ENCODE measurements at regions not wholly inside any gene's neighbourhood (a gene's known extent, or its start where the extent isn't known, plus 50 kb on each side); places are given as distances from the start of the nearest gene placed in this dataset.

- DNase-seq (ENCODE audit: low spot score) (no peak), ATAC-seq (ENCODE audit: insufficient number of reproducible peaks, low FRiP score, low read depth) (no peak)
- H3K4me1 ChIP-seq (ENCODE audit: control insufficient read depth in 1 of 2, low read depth in 2 of 2), result no peaks in the 10 kb centered on the region
- H3K36me3 ChIP-seq, result no peaks in the 10 kb centered on the region
- H3K27me3 ChIP-seq (replicated peaks; ENCODE audit: insufficient read depth), result no peaks in the 10 kb centered on the region
- no peak overlapping the region for H3K27ac ChIP-seq
- peaks cover 6% of the 10 kb centered on the region for H3K9me3 ChIP-seq
- no peak for TF ChIP-seq CTCF (IDR thresholded peaks at IDR 0.05)
- no peak overlapping the region for H3K4me3 ChIP-seq
Measured at GRCh38 chr2:150150144-150150543, 337.3 kb downstream of the RND3 start.

DNA sequence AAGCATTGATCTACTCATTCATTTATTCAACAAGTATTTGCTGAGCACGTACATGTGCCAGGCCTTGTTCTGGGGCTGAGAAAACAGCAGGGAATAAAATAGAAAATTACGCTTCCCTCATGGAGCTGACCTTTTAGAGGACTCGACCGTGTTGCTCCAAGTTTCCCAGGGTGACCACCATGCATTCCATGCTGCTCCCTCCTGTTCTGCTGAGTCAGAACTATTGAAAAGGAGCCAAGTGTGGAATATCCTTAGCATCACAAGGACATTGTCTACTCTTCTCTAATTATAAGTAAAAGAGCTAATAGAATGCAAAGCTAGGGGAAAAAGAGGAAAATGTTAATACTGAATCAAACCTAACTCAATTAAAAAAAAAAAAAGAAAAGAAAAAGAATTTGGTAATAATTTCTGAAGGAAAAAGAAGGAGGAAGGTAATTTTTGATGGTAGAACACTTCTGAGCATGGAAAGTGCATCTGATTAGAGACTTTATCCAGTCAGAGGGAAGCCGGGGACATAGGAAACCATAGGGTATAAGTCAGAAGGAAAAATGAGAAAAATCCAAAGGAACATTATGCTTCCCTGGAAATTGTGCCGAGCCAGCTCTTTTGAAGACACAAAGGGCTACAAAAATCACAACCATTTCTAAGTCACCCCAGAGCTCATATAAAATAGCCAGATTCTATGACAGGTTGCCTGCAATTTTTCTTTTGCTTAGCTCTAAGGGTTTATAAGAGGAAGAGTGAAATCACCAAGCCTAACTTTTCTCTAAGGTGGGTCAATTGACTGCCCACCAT, 339.4 kb downstream of the RND3 start:
- no peak for ATAC-seq (ENCODE audit: insufficient number of reproducible peaks, low FRiP score, low read depth)

DNA sequence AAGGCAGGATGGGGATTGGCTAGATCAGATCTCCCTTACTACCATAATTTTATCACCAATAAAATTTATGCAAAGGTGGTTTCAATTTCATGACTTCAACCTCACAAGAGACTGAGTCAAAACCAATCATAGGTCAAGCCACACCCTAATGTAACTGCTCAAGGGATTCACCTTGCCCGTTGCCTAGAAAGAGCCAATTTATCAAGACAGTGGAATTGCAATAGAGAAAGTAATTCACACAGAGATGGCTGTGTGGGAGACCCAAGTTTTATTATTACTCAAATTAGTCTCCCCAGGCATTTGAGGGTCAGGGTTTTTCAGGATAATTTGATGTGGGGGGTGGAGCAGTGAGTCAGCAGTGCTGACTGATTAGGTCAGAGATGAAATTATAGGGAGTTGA, 340.6 kb downstream of the RND3 start:
- Histone ChIP-seq H3K36me3 (no peaks in the 10 kb centered on the region), H3K27me3 (replicated peaks; ENCODE audit: insufficient read depth) (no peaks in the 10 kb centered on the region), H3K4me3 (no peak overlapping the region), H3K4me1 (ENCODE audit: control insufficient read depth in 1 of 2, low read depth in 2 of 2) (no peaks in the 10 kb centered on the region), H3K27ac (no peak overlapping the region), H3K9me3 (peaks cover 6% of the 10 kb centered on the region)
- ATAC-seq (ENCODE audit: insufficient number of reproducible peaks, low FRiP score, low read depth) (no peak), DNase-seq (ENCODE audit: low spot score) (no peak)
- TF ChIP-seq CTCF (IDR thresholded peaks at IDR 0.05), result no peak

More for the DNA sequence above, 339.4 kb downstream of the RND3 start:
- no peak overlapping the region for H3K4me3 ChIP-seq
- H3K27me3 ChIP-seq (replicated peaks; ENCODE audit: insufficient read depth), result no peaks in the 10 kb centered on the region
- no peaks in the 10 kb centered on the region for H3K4me1 ChIP-seq (ENCODE audit: control insufficient read depth in 1 of 2, low read depth in 2 of 2)
- H3K36me3 ChIP-seq, result no peaks in the 10 kb centered on the region
- TF ChIP-seq CTCF (IDR thresholded peaks at IDR 0.05), result no peak
- no peak for DNase-seq (ENCODE audit: low spot score)
- peaks cover 6% of the 10 kb centered on the region for H3K9me3 ChIP-seq
- H3K27ac ChIP-seq, result no peak overlapping the region

- Histone ChIP-seq H3K4me3 (no peak overlapping the region), H3K36me3 (no peaks in the 10 kb centered on the region), H3K4me1 (ENCODE audit: control insufficient read depth in 1 of 2, low read depth in 2 of 2) (no peaks in the 10 kb centered on the region), H3K27ac (no peak overlapping the region), H3K9me3 (peaks cover 6% of the 10 kb centered on the region), H3K27me3 (replicated peaks; ENCODE audit: insufficient read depth) (no peaks in the 10 kb centered on the region)
- ATAC-seq (ENCODE audit: insufficient number of reproducible peaks, low FRiP score, low read depth), result no peak
- no peak for DNase-seq (ENCODE audit: low spot score)
- TF ChIP-seq CTCF (IDR thresholded peaks at IDR 0.05), result no peak
Measured at GRCh38 chr2:150145299-150145692, 342.2 kb downstream of the RND3 start.

GRCh38 chr2:150144546-150145298, 342.7 kb downstream of the RND3 start:
- DNase-seq (ENCODE audit: low spot score) (no peak), ATAC-seq (ENCODE audit: insufficient number of reproducible peaks, low FRiP score, low read depth) (no peak)
- Histone ChIP-seq H3K36me3 (no peaks in the 10 kb centered on the region), H3K4me3 (no peak overlapping the region), H3K27ac (no peak overlapping the region), H3K27me3 (replicated peaks; ENCODE audit: insufficient read depth) (no peaks in the 10 kb centered on the region), H3K9me3 (peaks cover 6% of the 10 kb centered on the region), H3K4me1 (ENCODE audit: control insufficient read depth in 1 of 2, low read depth in 2 of 2) (no peaks in the 10 kb centered on the region)
- no peak for TF ChIP-seq CTCF (IDR thresholded peaks at IDR 0.05)

All from thoracic aorta (tissue), 2 donors.